Spleen (tissue), 11 donors: ENCODE measurements at regions not wholly inside any gene's neighbourhood (a gene's known extent, or its start where the extent isn't known, plus 50 kb on each side); places are given as distances from the start of the nearest gene placed in this dataset.

Source experiments
- DNase-seq: peaks from one replicate; pipeline ENCODE4 v3.0.0-alpha.2; 2020
- H3K27ac ChIP-seq, 8 donors: fragments of 200-600 bp; sonication (generic) in 7 of 8; 1 replicate in 4 of 8; 2 replicates in 4 of 8; pipeline versions ENCODE4 v1.5.0 to v1.8.0; 2016 to 2021; ENCODE audit warnings: inconsistent platforms in 4 of 8, mild to moderate bottlenecking in 4 of 8, moderate library complexity in 1 of 8
- H3K27me3 ChIP-seq, 7 donors: fragments of 200-600 bp; sonication (generic) in 6 of 7; replicated peaks in 1 of 7; 1 replicate in 4 of 7; 2 replicates in 3 of 7; pipeline versions ENCODE4 v1.5.0 to v1.8.0; 2016 to 2021; ENCODE audit warnings: inconsistent platforms in 3 of 7, mild to moderate bottlenecking in 1 of 7
- H3K36me3 ChIP-seq, 6 donors: fragments of 200-600 bp; sonication (generic) in 5 of 6; 1 replicate in 4 of 6; 2 replicates in 2 of 6; pipeline versions ENCODE4 v1.5.0 to v1.8.0; 2016 to 2021; ENCODE audit warnings: inconsistent platforms in 2 of 6
- H3K4me1 ChIP-seq, 6 donors: fragments of 200-600 bp; sonication (generic) in 5 of 6; 1 replicate in 3 of 6; 2 replicates in 3 of 6; pipeline versions ENCODE4 v1.5.0 to v1.8.0; 2016 to 2021; ENCODE audit warnings: inconsistent platforms in 3 of 6
- H3K4me3 ChIP-seq, 8 donors: fragments of 200-600 bp; sonication (generic) in 7 of 8; 1 replicate in 4 of 8; 2 replicates in 4 of 8; pipeline versions ENCODE4 v1.5.0 to v1.8.0; 2016 to 2021; ENCODE audit warnings: inconsistent platforms in 4 of 8, mild to moderate bottlenecking in 4 of 8, moderate library complexity in 2 of 8
- H3K9me3 ChIP-seq, 8 donors: fragments of 200-600 bp; sonication (generic) in 7 of 8; 1 replicate in 4 of 8; 2 replicates in 4 of 8; pipeline versions ENCODE4 v1.5.0 to v1.8.0; 2016 to 2021; ENCODE audit warnings: inconsistent platforms in 4 of 8
- CTCF ChIP-seq, 11 experiments: fragments of 200-600 bp in 7 of 11; fragments of 450-650 bp in 4 of 11; sonication (generic) in 4 of 11; IDR thresholded peaks in 8 of 11; conservative IDR thresholded peaks in 3 of 11; 1 replicate in 7 of 11; 2 replicates in 4 of 11; pipeline versions ENCODE4 v1.4.0 to v1.8.0; 2016 to 2021; ENCODE audit warnings: antibody characterized with exemption in 11 of 11, inconsistent platforms in 4 of 11, mild to moderate bottlenecking in 1 of 11
- POLR2A ChIP-seq, 3 donors: fragments of 450-650 bp; IDR thresholded peaks; one replicate each; pipeline ENCODE4 v1.5.1; 2017; ENCODE audit warnings: antibody characterized with exemption in 3 of 3, mild to moderate bottlenecking in 1 of 3
- POLR2AphosphoS5 ChIP-seq, 3 donors: sonication (generic); formaldehyde crosslinking; IDR thresholded peaks; one replicate each; pipeline ENCODE4 v1.5.1; 2017; ENCODE audit warnings: antibody characterized with exemption in 3 of 3
- WGBS, 5 donors: extraction: QIAGEN DNeasy Blood & Tissue Kit in 3 of 5; methylation state at CpG; one replicate each; pipeline versions ENCODE4 v1.1.5 to v1.1.7; 2013 to 2018; 5-methylcytosine and 5-hydroxymethylcytosine counted together
- intact Hi-C: fragments of 100-400 bp; cut with DNase I; formaldehyde crosslinking; loops from one replicate; pipeline ENCODE4 v1.15.0; 2023; ENCODE audit warnings: low total_unique reads
- donor health status: healthy with polysubstance abuse.
- donor health status: DM: no; HTN: no; CAD: no; lungs with moderate emphysema.
- donor health status: DM: no; HTN: no; CAD: no.
- donor health status: Bipolar disorder and iron deficiency.
- donor health status: healthy.
- donor health status: DM: no; HTN: no; CAD: no.
- donor health status: DM: yes; HTN: yes; CAD: no.

GRCh38 chr6:106886081-106886843 is 88.3 kb downstream of the CD24 start:
- Histone ChIP-seq H3K4me3 (no peak overlapping the region), H3K9me3 (no peaks in the 10 kb centered on the region), H3K36me3 (no peaks in the 10 kb centered on the region), H3K27ac (no peak overlapping the region), H3K4me1 (peaks cover 0 to 11% (median 2%) of the 10 kb centered on the region in 6 donors), H3K27me3 (no peaks in the 10 kb centered on the region)
- TF ChIP-seq POLR2A (IDR thresholded peaks at IDR 0.05) = no peak
- TF ChIP-seq POLR2AphosphoS5 (IDR thresholded peaks at IDR 0.05) = no peak
- no peak for TF ChIP-seq CTCF (IDR thresholded peaks at IDR 0.05 in 8 of 11, conservative IDR thresholded peaks at IDR 0.05 in 3 of 11)
- intact Hi-C loops = no loop called here
- WGBS, 5 donors = 74 to 85% (median 81%) methylated on average over 9 of the region's 9 CpGs
- no peak for DNase-seq

GRCh38 chr6:106885679-106886078 is 88.8 kb downstream of the CD24 start:
- no peaks in the 10 kb centered on the region for H3K36me3 ChIP-seq
- 69 to 81% (median 75%) methylated on average over 4 of the region's 4 CpGs for whole genome bisulfite sequencing, 5 donors
- no peaks in the 10 kb centered on the region for H3K9me3 ChIP-seq
- peaks cover 0 to 11% (median 2%) of the 10 kb centered on the region in 6 donors for H3K4me1 ChIP-seq
- DNase-seq = no peak
- no peak overlapping the region for H3K4me3 ChIP-seq
- no peak overlapping the region for H3K27ac ChIP-seq
- no peaks in the 10 kb centered on the region for H3K27me3 ChIP-seq
- TF ChIP-seq POLR2AphosphoS5 (IDR thresholded peaks at IDR 0.05) (no peak), CTCF (IDR thresholded peaks at IDR 0.05 in 8 of 11, conservative IDR thresholded peaks at IDR 0.05 in 3 of 11) (no peak), POLR2A (IDR thresholded peaks at IDR 0.05) (no peak)
- intact Hi-C loops = no loop called here

GRCh38 chr6:106884576-106884975 is 90.0 kb downstream of the CD24 start:
- no peaks in the 10 kb centered on the region for H3K36me3 ChIP-seq
- H3K27me3 ChIP-seq = no peaks in the 10 kb centered on the region
- 84 to 95% (median 90%) methylated on average over 6 of the region's 6 CpGs for WGBS, 5 donors
- intact Hi-C loops = no loop called here
- no peak overlapping the region for H3K27ac ChIP-seq
- no peak for DNase-seq
- H3K9me3 ChIP-seq = no peaks in the 10 kb centered on the region
- TF ChIP-seq POLR2A (IDR thresholded peaks at IDR 0.05) (no peak), POLR2AphosphoS5 (IDR thresholded peaks at IDR 0.05) (no peak), CTCF (IDR thresholded peaks at IDR 0.05 in 8 of 11, conservative IDR thresholded peaks at IDR 0.05 in 3 of 11) (no peak)
- no peak overlapping the region for H3K4me3 ChIP-seq
- H3K4me1 ChIP-seq = peaks cover 0 to 9% (median 0%) of the 10 kb centered on the region in 6 donors

- peaks cover 0 to 2% (median 0%) of the 10 kb centered on the region in 6 donors for H3K4me1 ChIP-seq
- no peak overlapping the region for H3K27ac ChIP-seq
- 58 to 80% (median 69%) methylated on average over 4 of the region's 4 CpGs for WGBS, 5 donors
- H3K36me3 ChIP-seq = no peaks in the 10 kb centered on the region
- no peaks in the 10 kb centered on the region for H3K27me3 ChIP-seq
- intact Hi-C loops = no loop called here
- no peaks in the 10 kb centered on the region for H3K9me3 ChIP-seq
- no peak overlapping the region for H3K4me3 ChIP-seq
- TF ChIP-seq CTCF (IDR thresholded peaks at IDR 0.05 in 8 of 11, conservative IDR thresholded peaks at IDR 0.05 in 3 of 11) = no peak
- DNase-seq = no peak
Measured at GRCh38 chr6:106883808-106884262, 90.7 kb downstream of the CD24 start.
